GM18873 (cell line): ENCODE measurements at regions not wholly inside any gene's neighbourhood (a gene's known extent, or its start where the extent isn't known, plus 50 kb on each side); places are given as distances from the start of the nearest gene placed in this dataset.
"Not testable (repeated sequence)": the region's sequence is repeated elsewhere in the genome, so short reads cannot be mapped to it uniquely, and the experiment has no call there.

Experiments
- ATAC-seq: cut with Tn5 transposase; IDR thresholded peaks from one replicate; pipeline ENCODE4 v1.9.1; 2021; ENCODE audit warnings: mild to moderate bottlenecking, moderate library complexity, moderate number of reproducible peaks; ENCODE audit not compliant: unreplicated experiment, low FRiP score

DNA sequence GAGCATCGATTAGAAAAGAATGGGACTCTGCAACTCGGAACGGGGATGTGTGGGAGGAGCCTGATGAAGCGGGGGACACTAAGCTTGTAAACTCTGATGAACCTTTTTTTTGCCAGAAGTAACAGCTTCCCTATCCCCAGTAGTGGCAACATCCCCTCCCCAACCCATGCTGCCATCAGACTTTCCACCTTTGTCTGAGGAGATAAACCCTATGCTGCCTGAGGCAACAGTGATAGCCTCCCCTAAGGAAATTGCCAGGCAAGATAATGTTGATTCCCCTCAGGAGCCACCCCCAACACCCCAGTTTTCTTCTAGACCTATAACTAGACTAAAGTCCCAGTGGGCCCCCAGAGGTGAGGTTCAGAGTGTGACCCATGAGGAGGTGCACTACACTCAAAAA, 173.7 kb downstream of the AKR1D1 start:
- ATAC-seq: no peak

DNA sequence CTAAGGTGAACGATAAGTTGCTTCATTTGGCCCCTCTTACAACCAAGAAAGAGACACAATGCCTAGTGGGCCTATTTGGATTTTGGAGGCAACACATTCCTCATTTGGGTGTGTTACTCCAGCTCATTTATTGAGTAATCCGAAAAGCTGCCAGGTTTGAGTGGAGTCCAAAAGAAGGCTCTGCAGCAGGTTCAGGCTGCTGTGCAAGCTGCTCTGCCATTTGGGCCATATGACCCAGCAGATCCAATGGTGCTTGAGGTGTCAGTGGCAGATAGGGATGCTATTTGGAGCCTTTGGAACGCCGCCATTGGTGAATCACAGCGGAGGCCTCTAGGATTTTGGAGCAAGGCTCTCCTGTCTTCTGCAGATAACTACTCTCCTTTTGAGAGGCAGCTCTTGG, 176.4 kb downstream of the AKR1D1 start:
- ATAC-seq: not testable (repeated sequence)

DNA sequence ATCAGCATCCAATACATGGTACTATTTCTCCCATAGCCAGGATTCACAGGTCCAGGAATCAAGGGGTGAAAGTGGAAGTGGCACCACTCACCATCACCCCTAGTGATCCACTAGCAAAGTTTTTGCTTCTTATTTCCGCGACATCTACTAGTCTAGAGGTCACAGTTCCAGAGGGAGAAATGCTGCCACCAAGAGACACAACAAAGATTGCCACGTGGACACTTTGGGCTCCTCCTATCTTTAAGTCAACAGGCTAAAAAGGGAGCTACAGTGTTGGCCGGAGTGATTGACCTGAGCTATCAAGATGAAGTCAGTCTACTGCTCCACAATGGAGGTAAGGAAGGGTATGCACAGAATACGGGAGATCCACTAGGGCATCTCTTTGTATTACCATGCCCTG, 178.2 kb downstream of the AKR1D1 start:
- no peak for ATAC-seq

DNA sequence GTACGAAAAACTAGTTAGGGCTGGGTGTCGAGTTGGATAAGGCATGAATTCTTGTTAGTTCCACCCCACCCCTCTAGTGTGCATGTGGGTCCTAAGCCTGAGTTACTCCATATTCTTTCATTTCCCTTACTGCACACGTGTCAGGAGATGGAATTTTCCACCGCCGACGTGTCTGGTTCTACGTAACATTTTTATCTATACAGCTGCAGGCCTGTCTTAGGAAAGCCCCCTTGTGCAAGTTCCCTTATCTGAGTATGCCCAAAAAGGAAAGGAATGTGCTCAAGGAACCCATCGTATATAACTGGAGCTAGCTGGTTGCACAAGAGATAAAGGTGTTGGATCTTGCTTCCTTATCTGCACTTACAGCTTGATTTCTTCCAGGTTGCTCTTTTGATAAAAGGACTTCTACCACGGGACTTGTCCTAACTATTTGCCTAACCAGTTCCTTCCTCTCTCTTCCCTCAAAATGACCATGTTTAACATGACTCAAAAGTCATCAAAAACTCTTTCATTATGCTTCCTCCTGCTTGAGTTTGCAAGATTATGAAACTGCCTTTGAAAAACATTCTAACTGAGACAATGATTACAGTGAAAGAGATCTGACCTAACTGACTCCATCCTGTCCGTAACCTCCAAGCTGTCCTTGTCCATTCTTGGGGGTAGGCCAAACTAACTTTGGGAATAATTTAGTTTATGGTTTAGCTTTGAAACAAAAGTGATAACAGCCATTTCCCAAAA, 181.4 kb downstream of the AKR1D1 start:
- no peak for ATAC-seq

DNA sequence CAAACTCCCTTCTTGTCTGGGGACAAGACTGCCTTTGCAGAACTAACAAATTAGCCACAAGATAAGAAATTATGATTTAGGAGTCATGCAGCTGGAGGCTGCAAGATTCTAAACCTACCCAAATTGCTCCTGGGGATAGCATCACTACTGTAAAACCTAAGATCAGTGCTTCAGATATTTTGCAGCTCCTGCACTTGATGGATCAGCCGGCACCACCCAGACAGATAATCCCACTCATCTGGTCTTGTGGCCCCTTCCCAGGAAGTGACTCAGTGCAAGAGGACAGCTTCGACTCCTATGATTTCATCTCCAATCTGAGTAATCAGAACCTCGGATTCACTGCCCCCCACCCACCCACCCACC, 181.9 kb downstream of the AKR1D1 start:
- ATAC-seq: no peak

DNA sequence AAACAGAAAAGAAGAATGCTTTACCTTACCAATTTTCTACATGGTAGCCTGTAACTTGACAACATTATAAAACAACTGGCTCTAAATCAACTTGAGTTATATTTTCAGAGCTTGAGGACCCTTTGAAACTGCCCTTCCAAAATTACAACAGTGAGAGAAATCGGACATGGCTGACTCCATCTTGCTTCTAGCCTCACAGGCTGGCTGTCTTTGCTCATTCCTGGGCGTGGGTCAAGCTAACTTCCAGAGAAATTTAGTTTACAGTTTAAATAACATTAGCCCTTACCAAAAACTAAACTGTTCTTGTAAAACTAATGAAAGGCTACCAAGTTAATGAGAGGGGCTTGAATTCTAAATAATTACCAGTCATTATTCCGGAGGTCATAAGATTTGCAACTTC, 183.4 kb downstream of the AKR1D1 start:
- ATAC-seq: no peak

DNA sequence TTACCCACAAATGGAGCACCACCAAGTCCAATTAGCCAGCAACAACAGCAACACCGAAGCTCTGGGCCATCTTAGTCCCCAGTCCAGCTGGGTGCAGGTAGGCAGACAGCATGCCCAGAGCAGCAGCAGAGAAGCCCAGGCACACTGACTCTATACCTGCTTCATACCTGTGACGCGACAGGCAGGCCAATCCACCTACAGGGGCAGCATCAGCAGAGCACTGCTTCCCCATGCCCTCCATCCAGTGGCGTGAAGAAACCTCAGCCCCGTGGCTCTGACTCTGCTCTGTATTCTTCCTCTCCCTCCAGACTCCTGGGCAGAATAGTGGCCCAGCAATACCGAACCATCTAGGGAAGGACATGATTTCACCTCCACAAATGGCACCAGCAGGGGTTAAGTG, 191.7 kb downstream of the AKR1D1 start:
- no peak for ATAC-seq

DNA sequence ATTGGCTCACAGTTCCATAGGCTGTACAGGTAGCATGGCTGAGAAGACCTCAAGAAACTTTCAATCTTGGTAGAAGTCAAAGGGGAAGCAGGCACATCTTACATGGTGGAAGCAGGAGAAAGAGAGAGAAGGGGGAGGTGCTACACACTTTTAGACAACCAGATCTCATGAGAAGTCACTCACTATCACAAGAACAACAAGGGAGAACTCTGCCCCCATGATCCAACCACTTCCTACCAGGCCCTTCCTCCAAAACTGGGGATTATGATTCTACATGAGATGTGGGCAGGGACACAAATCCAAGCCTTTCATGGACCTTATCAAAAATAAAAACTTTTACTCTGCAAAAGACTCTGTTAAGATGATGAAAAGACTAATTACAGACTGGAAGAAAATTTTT, 183.2 kb upstream of the TRIM24 start:
- no peak for ATAC-seq

DNA sequence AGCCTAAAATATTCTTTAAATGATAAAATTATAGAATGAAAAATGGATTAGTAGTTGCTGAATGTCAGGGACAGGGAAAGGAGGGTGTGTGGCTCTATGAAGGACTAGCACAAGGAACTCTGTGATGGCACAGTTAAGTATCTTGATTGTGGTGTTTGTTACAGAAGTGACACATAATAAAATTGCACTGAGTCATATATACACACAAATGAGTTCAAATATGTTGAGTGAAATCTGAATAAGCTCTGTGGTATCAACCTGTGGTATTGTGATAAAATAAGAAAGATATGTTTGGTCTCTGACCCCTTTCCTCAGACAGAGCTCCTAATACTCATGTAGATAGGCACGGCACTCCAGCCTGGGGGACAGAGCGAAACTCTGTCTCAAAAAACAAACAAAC, 181.5 kb upstream of the TRIM24 start:
- ATAC-seq: no peak

DNA sequence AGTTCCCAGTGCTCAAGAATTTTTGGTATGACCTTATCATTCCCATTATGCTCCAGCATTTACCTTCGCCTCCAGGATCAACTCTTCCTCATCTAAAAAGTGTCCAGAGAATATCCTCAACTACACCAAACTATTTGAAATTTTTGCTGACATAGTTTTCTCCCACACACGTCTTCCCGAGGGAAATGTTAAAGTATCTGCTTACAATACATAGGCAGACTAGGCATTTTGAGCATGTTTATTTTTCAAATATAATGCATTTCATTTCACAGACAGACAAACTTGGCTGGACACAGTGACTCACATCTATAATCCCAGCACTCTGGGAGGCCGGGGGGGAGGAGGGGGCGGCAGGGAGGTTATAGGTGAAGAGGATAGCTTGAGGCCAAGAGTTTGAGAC, 177.1 kb upstream of the TRIM24 start:
- ATAC-seq: no peak

DNA sequence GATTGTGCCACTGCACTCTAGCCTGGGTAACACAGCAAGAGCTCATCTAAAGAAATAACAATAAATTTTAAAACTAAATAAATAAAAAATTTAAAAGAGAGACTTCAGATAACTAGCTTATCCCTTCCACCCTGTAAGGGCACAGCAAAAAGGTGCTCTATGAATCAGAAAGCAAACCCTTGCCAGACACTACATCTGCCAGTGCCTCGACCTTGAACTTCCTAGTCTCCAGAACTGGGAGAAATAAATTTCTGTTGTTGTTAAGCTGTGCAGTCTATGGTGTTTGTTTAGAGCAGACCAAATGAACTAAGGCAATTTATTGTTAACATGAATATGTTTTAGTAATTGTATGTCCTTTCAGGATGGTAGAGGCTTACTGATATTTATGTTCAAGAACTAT, 174.9 kb upstream of the TRIM24 start:
- no peak for ATAC-seq

DNA sequence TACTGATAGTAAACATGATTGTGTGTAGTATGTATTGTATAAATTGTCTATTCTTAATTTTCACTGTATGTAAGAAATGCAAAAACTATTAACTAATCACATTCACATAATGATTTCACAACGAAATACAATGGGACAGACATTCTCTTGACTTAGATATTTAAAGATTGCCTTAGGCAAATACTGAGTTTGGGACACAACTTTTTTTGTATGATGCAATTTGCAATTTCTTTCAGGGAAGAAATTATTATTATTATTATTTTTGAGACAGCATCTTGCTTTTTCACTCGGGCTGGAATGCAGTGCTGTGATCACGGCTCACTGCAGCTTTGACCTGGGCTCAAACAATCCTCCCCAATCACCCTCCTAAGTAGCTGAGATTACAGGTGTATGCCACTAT, 173.2 kb upstream of the TRIM24 start:
- ATAC-seq: no peak

DNA sequence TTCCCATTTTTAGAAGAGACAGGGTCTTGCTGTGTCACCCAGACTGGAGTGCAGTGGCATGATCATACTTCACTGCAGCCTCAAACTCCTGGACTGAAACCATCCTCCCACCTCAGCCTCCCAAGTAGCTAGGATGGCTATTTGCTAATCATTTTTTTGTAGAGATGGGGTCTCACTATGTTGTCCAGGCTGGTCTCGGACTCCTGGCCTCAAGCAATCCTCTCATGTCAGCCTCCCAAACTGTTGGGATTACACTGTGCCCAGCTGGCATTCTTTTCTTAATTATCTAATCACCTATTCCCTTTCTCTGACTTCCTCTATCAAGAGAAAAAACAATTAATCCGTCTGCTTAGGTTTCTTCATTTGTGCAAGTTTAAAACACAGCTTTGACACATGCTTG, 172.5 kb upstream of the TRIM24 start:
- ATAC-seq: no peak

DNA sequence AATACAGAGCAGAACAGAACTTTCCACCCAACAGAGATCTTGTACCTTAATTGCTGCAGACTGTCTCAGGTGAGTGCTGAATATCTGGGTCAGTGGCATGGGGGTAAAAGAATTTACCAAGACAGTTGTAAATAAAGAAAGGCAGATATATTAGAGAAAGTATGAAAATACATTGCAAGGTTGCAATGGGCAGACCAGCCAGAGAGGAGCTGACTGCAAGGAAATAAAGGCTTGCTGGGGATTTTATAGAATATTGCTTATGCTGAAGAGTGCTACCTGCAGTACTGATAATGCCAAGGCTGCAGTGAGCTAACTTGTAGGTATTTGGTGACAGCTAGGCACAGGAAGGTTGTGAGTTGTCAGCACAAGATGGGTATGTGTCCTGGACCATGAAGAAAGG, 171.0 kb upstream of the TRIM24 start:
- no peak for ATAC-seq

DNA sequence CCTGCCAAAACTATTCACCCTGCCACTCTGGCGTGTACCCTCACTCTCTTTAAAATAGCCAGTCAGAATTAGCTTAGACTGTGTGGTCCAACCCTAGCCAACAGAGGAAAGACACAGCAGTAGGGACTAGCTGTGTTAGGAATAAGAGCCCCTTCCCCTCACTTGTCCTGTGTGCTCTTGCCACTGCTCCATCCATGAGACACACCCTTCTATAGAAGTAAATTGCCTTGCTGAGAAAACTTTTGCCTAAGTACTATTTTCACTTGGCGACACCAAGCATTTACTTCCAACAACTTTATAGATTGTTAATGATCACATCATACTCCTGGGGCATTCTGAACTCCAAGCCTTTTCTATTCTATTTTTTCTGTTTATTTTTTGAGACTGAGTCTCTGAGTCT, 170.2 kb upstream of the TRIM24 start:
- no peak for ATAC-seq

DNA sequence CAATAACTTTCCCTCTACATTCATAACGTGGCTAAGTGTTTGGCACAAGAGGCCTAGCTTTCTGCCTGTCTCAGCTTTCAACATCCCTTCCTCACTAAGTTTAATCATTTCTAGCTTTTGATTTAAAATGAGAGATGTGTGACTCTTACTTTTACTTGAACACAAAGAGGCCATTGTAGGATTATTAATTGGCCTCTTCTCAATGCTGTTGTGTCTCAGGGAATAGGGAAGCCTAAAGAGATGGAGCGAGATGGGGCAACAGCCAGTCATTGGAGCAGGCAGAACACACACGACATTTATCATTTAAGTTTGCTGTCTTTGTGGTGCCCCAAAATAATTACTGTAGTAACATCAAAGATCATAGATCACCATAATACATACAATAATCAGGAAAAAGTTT, 167.1 kb upstream of the TRIM24 start:
- no peak for ATAC-seq

DNA sequence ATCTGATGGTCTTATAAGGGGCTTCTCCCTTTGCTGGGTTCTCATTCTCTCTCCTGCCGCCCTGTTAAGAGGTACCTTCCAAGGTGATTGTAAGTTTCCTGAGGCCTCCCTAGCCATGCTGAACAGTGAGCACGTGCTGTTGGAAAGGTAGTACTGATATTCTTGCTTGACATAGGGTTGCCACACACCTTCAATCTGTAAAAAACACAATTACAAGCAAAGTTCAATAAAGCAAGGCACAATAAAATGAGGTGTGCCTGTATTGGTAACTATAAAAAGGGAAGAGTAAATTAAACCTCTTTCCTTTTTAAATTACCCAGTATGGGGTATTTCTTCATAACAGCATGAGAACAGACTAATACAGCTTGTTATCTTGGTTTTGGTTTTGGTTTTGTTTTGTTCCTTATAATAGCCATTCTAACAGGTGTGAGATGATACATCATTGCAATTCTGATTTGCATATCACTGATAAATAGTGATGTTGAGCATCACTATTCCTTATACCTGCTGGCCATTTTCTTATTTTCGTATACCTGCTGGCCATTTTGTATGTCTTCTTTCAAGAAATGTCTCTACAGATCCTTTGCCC, 164.9 kb upstream of the TRIM24 start:
- ATAC-seq: peak; percentile 77

DNA sequence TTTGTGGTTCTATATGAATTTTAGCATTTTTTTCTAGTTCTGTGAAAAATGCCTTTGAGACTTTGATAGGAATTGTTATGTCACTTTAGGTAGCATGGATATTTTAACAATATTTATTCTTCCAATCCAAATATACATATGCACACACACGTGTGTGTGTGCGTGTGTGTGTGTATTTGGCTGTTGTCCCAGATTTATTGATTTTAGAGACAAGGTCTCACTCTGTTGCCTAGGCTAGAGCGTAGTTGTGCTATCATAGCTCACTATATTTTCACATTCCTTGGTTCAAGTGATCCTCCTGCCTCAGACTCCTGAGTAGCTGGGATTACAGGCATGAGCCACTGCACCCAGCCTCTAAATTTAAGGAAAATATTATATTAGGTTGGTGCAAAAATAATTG, 162.5 kb upstream of the TRIM24 start:
- no peak for ATAC-seq

DNA sequence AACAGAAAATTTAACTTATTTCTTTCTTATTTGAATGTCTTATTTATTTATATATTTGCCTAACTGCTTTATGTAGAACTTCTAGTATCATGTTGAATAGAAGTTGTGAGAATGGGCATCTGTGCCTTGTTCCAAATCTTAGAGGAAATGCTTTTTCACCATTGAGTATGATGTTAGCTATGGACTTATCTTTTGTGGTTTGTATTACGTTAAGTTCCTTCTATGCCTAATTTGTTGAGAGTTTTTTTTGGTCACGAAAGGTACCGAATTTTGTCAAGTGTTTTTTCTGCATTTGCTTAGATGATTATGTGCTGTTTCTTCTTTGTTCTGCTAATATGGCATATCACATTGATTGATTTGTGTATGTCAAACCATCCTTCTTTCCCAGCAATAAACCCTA, 161.0 kb upstream of the TRIM24 start:
- no peak for ATAC-seq

DNA sequence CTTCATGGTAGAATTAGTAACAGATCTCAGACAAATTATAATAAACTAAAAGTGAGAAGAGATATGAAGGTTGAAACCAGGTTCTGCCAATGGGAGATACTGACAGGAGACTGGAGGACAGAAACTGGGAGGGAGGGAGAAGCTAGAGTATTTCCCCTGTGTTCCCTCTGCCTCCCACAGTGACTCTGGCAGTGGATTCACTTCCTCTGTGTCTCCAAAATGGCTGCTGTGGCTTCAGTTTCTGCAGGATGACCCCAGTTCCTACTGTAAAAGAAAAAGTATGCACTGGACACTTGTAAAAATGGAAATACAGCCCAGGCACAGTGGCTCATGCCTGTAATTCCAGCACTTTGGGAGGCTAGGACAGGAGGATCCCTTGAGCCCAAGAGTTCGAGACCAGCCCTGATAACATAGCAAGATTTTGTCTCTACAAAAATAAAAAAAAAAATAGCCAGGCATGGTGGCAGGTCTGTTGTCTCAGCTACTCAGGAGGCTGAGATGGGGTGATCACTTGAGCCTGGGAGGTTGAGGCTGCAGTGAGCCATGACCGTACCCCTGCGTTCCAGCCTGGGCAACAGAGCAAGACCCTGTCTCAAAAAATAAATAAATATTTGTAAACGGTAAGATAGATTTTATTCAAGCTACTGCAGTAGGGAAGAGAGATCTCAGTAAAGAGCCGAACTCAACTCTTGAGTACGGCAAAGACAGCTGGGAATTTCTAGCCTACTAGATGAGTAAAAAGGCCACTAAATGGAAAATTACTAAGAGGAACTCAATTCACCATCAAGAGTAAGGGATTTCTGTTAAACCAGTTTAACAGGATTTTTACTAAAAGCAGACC, 156.6 kb upstream of the TRIM24 start:
- no peak for ATAC-seq

DNA sequence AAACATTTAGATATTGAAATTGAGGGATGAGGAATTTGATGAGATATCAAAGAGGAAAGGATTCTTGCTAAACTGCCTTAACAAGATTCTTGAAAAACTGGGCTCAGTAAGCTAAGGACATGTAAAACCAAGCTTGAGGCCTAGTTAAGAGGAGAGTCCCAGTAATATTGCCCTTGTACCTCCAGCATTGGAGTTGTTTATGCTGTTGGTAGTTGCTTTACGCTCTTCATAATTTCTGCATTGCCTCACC, 156.1 kb upstream of the TRIM24 start:
- no peak for ATAC-seq

DNA sequence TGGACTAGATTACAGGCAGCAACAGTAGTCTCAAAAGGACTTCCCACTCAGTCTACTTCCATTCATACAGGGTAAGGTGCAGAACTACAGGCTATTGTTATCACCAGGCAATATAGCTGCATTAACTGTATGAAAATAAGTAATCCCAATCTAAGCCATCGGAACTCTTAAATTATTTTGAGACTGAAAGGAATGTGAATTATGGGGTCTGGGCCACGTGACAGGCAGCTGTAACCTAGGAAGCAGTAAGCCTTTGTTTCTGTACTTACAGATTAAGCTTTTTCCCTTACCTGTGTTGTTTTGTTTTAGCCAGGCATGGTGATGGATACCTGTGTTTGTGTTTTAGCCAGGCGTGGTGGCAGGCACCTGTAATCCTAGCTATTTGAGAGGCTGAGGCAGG, 152.4 kb upstream of the TRIM24 start:
- no peak for ATAC-seq
